ENCODE measurements at regions not wholly inside any gene's neighbourhood (a gene's known extent, or its start where the extent isn't known, plus 50 kb on each side); places are given as distances from the start of the nearest gene placed in this dataset.

GRCh38 chr1:56390232-56390867 is 189.0 kb downstream of the PLPP3 start:
- no peak for DNase-seq

- no peak for DNase-seq
Observed at GRCh38 chr1:56389813-56390212, 189.6 kb downstream of the PLPP3 start.

GRCh38 chr1:56387071-56387740 is 192.2 kb downstream of the PLPP3 start:
- DNase-seq, result no peak

GRCh38 chr1:56385314-56385713 is 194.0 kb downstream of the PLPP3 start:
- no peak for DNase-seq

GRCh38 chr1:56382929-56383328 is 196.4 kb downstream of the PLPP3 start:
- DNase-seq, result no peak

GRCh38 chr1:56380531-56380930 is 198.8 kb downstream of the PLPP3 start:
- no peak for DNase-seq

- DNase-seq, result no peak
Observed at GRCh38 chr1:56378341-56379070, 200.9 kb downstream of the PLPP3 start.

GRCh38 chr1:56377431-56377830 is 201.9 kb downstream of the PLPP3 start:
- no peak for DNase-seq

GRCh38 chr1:56376188-56376984 is 203.0 kb downstream of the PLPP3 start:
- DNase-seq, result no peak

- no peak for DNase-seq
Observed at GRCh38 chr1:56375326-56375804, 204.0 kb downstream of the PLPP3 start.

GRCh38 chr1:56374026-56374974 is 205.1 kb downstream of the PLPP3 start:
- no peak for DNase-seq

- no peak for DNase-seq
Observed at GRCh38 chr1:56370513-56370912, 208.8 kb downstream of the PLPP3 start.

GRCh38 chr1:56363007-56363770 is 216.2 kb downstream of the PLPP3 start:
- no peak for DNase-seq

GRCh38 chr1:56360021-56360420 is 219.3 kb downstream of the PLPP3 start:
- no peak for DNase-seq

GRCh38 chr1:56359056-56359455 is 220.3 kb downstream of the PLPP3 start:
- no peak for DNase-seq

- no peak for DNase-seq
Observed at GRCh38 chr1:56357927-56358690, 221.3 kb downstream of the PLPP3 start.

- no peak for DNase-seq
Observed at GRCh38 chr1:56356376-56356990, 222.9 kb downstream of the PLPP3 start.

GRCh38 chr1:56355918-56356317 is 223.4 kb downstream of the PLPP3 start:
- DNase-seq, result no peak

GRCh38 chr1:56355422-56355821 is 223.9 kb downstream of the PLPP3 start:
- no peak for DNase-seq

GRCh38 chr1:56345831-56346230 is 233.5 kb downstream of the PLPP3 start:
- no peak for DNase-seq
